Heart right ventricle (tissue), 16 donors: ENCODE measurements at regions not wholly inside any gene's neighbourhood (a gene's known extent, or its start where the extent isn't known, plus 50 kb on each side); places are given as distances from the start of the nearest gene placed in this dataset.

Experiments used
- ATAC-seq, 8 donors: fragments of 200-7000 bp; cut with Tn5 transposase; one replicate each; pipeline ENCODE4 v1.9.1; 2020; ENCODE audit warnings: mild to moderate bottlenecking in 8 of 8, moderate library complexity in 8 of 8, moderate number of reproducible peaks in 1 of 8
- DNase-seq, 2 donors: peaks; one replicate each; pipeline ENCODE4 v3.0.0-alpha.2; 2020
- H3K27ac ChIP-seq, 10 donors: fragments of 200-600 bp; sonication (generic) in 2 of 10; one replicate each; pipeline versions ENCODE4 v1.5.0 to v1.8.0; 2020 to 2022; ENCODE audit warnings: mild to moderate bottlenecking in 3 of 10
- H3K27me3 ChIP-seq, 7 donors: fragments of 200-600 bp; one replicate each; pipeline ENCODE4 v1.8.0; 2021 to 2022; ENCODE audit warnings: mild to moderate bottlenecking in 2 of 7
- H3K36me3 ChIP-seq, 9 donors: fragments of 200-600 bp; sonication (generic) in 1 of 9; one replicate each; pipeline versions ENCODE4 v1.5.0 to v1.8.0; 2020 to 2022; ENCODE audit warnings: mild to moderate bottlenecking in 2 of 9
- H3K4me1 ChIP-seq, 9 donors: fragments of 200-600 bp; sonication (generic) in 1 of 9; one replicate each; pipeline versions ENCODE4 v1.5.0 to v1.8.0; 2020 to 2022; ENCODE audit warnings: mild to moderate bottlenecking in 4 of 9
- H3K4me3 ChIP-seq, 10 donors: fragments of 200-600 bp; sonication (generic) in 2 of 10; one replicate each; pipeline versions ENCODE4 v1.5.0 to v1.8.0; 2020 to 2022; ENCODE audit warnings: mild to moderate bottlenecking in 7 of 10, moderate library complexity in 2 of 10
- H3K9me3 ChIP-seq, 11 donors: fragments of 200-600 bp in 10 of 11; sonication (generic) in 2 of 11; one replicate each; pipeline versions ENCODE4 v1.5.0 to v1.8.0; 2013 to 2022; ENCODE audit warnings: mild to moderate bottlenecking in 2 of 11, control low read depth in 1 of 11, moderate library complexity in 1 of 11
- CTCF ChIP-seq, 9 donors: fragments of 200-600 bp; sonication (generic) in 2 of 9; IDR thresholded peaks; one replicate each; pipeline versions ENCODE4 v1.5.0 to v1.8.0; 2021 to 2022; ENCODE audit warnings: antibody characterized with exemption in 9 of 9, mild to moderate bottlenecking in 5 of 9, moderate library complexity in 1 of 9
- WGBS, 2 donors: extraction: QIAGEN DNeasy Blood & Tissue Kit; methylation state at CpG; one replicate each; pipeline ENCODE4 v1.1.7; 2013; ENCODE audit warnings: inconsistent platforms in 1 of 2; 5-methylcytosine and 5-hydroxymethylcytosine counted together
- intact Hi-C, 10 donors: fragments of 100-400 bp; cut with DNase I; formaldehyde crosslinking; loops; one replicate each; pipeline versions ENCODE4 v1.11.1 to v1.14.2; 2022
- donor health status: Arrhythmogenic right ventricular cardiomyopathy.
- donor health status: ischemic (EF 13 %, LVEDD 7.1; RV severe dilation, severe dysfunction).
- donor health status: healthy with polysubstance abuse.
- donor health status: DM: no; HTN: yes; CAD: no.
- donor health status: DM: no; HTN: no; CAD: no.
- donor health status: ischemic (EF 25% LVEDD 6.9; RV normal size, moderate dysfunction).
- donor health status: ischemic (EF 25% LVEDD 5.7; RV mildly dilated, moderate dysfunction).
- donor health status: healthy.
- donor health status: DM: yes; HTN: yes; CAD: no.
- donor health status: Ischemic cardiomyopathy.
- donor health status: ischemic (EF 35%, LVEDD 5.7; RV mildly dilated, moderate dysfunction).
- donor health status: nonischemic (EF 11% LVEDD 7.7; RV severe dilation, severe dysfunction).
- donor health status: DM: yes; HTN: yes; CAD: no.
- donor health status: PGD.
- donor health status: ischemic (EF 29% LVEDD 5.4; RV normal size, mild dysfunction).
- donor health status: nonischemic (EF 23%, LVEDD 6.1; RV moderate dilation, normal function).

- DNase-seq = no peak
- Histone ChIP-seq H3K27ac (no peak overlapping the region), H3K27me3 (no peaks in the 10 kb centered on the region), H3K4me3 (no peak overlapping the region), H3K4me1 (no peaks in the 10 kb centered on the region), H3K9me3 (no peaks in the 10 kb centered on the region), H3K36me3 (no peaks in the 10 kb centered on the region)
- intact Hi-C loops = no loop called here
- TF ChIP-seq CTCF (IDR thresholded peaks at IDR 0.05) = no peak
- WGBS, 2 donors = 32 to 34% methylated on average over 2 of the region's 2 CpGs
- ATAC-seq = no peak
These were observed 313.1 kb downstream of the SLC6A15 start for GRCh38 chr12:84599539-84599938.

- intact Hi-C loops = no loop called here
- WGBS, 2 donors = 85 to 92% methylated on average over 2 of the region's 2 CpGs
- no peak overlapping the region for H3K4me3 ChIP-seq
- DNase-seq (no peak), ATAC-seq (no peak)
- no peaks in the 10 kb centered on the region for H3K4me1 ChIP-seq
- no peak for TF ChIP-seq CTCF (IDR thresholded peaks at IDR 0.05)
- peaks cover 0 to 7% (median 0%) of the 10 kb centered on the region in 11 donors for H3K9me3 ChIP-seq
- H3K36me3 ChIP-seq = no peaks in the 10 kb centered on the region
- no peak overlapping the region for H3K27ac ChIP-seq
- H3K27me3 ChIP-seq = no peaks in the 10 kb centered on the region
These were observed 316.3 kb downstream of the SLC6A15 start for GRCh38 chr12:84596266-84596665.

- Histone ChIP-seq H3K9me3 (peaks cover 0 to 8% (median 0%) of the 10 kb centered on the region in 11 donors), H3K36me3 (no peaks in the 10 kb centered on the region), H3K4me1 (no peaks in the 10 kb centered on the region), H3K4me3 (no peak overlapping the region), H3K27me3 (no peaks in the 10 kb centered on the region), H3K27ac (no peak overlapping the region)
- DNase-seq (no peak), ATAC-seq (no peak)
- intact Hi-C loops = no loop called here
- whole genome bisulfite sequencing, 2 donors = 72 to 76% methylated on average over 6 of the region's 6 CpGs
- no peak for TF ChIP-seq CTCF (IDR thresholded peaks at IDR 0.05)
These were observed 318.4 kb downstream of the SLC6A15 start for GRCh38 chr12:84594157-84594556.

GRCh38 chr12:84585776-84586395 is 326.7 kb downstream of the SLC6A15 start:
- H3K27ac ChIP-seq = no peak overlapping the region

More at GRCh38 chr12:84585776-84586395, 326.7 kb downstream of the SLC6A15 start:
- Histone ChIP-seq H3K9me3 (no peaks in the 10 kb centered on the region), H3K4me1 (no peaks in the 10 kb centered on the region), H3K27me3 (no peaks in the 10 kb centered on the region), H3K4me3 (no peak overlapping the region), H3K36me3 (no peaks in the 10 kb centered on the region)
- WGBS, 2 donors = 46 to 61% methylated on average over 5 of the region's 5 CpGs
- intact Hi-C loops = no loop called here
- TF ChIP-seq CTCF (IDR thresholded peaks at IDR 0.05) = no peak
- no peak for ATAC-seq
- DNase-seq = no peak
